Body of pancreas (tissue), 4 donors: ENCODE measurements at regions not wholly inside any gene's neighbourhood (a gene's known extent, or its start where the extent isn't known, plus 50 kb on each side); places are given as distances from the start of the nearest gene placed in this dataset.
A peak's percentile ranks its signal among the peaks of the same experiment; 100 is the strongest.
"Not testable (repeated sequence)": the region's sequence is repeated elsewhere in the genome, so short reads cannot be mapped to it uniquely, and the experiment has no call there.

Experiments
- ATAC-seq: fragments of 150-250 bp; one replicate; pipeline ENCODE4 v1.9.1; 2016
- DNase-seq, 4 donors: peaks; one replicate each; pipeline ENCODE4 v3.0.0-alpha.2; 2019
- H3K27ac ChIP-seq, 4 donors: fragments of 200-600 bp; sonication (generic); 1 replicate in 3 of 4; 2 replicates in 1 of 4; pipeline versions ENCODE4 v1.5.1 to v1.6.1; 2016 to 2019; ENCODE audit warnings: mild to moderate bottlenecking in 1 of 4, mixed read lengths in 1 of 4, moderate library complexity in 1 of 4
- H3K27me3 ChIP-seq, 2 donors: fragments of 200-600 bp; sonication (generic); one replicate each; pipeline ENCODE4 v1.6.0; 2016; ENCODE audit warnings: mild to moderate bottlenecking in 1 of 2
- H3K36me3 ChIP-seq, 2 donors: fragments of 200-600 bp; sonication (generic); replicated peaks in 1 of 2; 2 replicates each; pipeline ENCODE4 v1.5.1; 2016; ENCODE audit warnings: low read depth in 2 of 2; ENCODE audit not compliant: insufficient read depth in 1 of 2
- H3K4me1 ChIP-seq: fragments of 200-600 bp; sonication (generic); one replicate; pipeline ENCODE4 v1.6.0; 2016
- H3K4me3 ChIP-seq, 2 donors: fragments of 200-600 bp; sonication (generic); 1 replicate in 1 of 2; 2 replicates in 1 of 2; pipeline ENCODE4 v1.5.1; 2016 to 2019
- H3K9me3 ChIP-seq, 3 donors: fragments of 200-600 bp; sonication (generic); 1 replicate in 2 of 3; 2 replicates in 1 of 3; pipeline ENCODE4 v1.5.1; 2016
- POLR2A ChIP-seq, 3 donors: fragments of 450-650 bp; IDR thresholded peaks; one replicate each; pipeline ENCODE4 v1.6.1; 2016; ENCODE audit warnings: antibody characterized with exemption in 3 of 3, mild to moderate bottlenecking in 2 of 3
- WGBS, 2 donors: methylation state at CpG; one replicate each; pipeline ENCODE4 v1.1.5; 2017; 5-methylcytosine and 5-hydroxymethylcytosine counted together
- intact Hi-C: fragments of 100-400 bp; cut with DNase I; formaldehyde crosslinking; loops from one replicate; pipeline ENCODE4 v1.15.1; 2023
- TF ChIP-seq, protein P1 (sequence below), 7 experiments: fragments of 450-650 bp in 4 of 7; fragments of 200-600 bp in 3 of 7; sonication (generic) in 3 of 7; IDR thresholded peaks; one replicate each; pipeline ENCODE4 v1.5.1; 2016 to 2019; ENCODE audit warnings: antibody characterized with exemption in 7 of 7

GRCh38 chr6:163701762-163702161, 287.2 kb downstream of the QKI start:
- Histone ChIP-seq H3K27me3 (no peaks in the 10 kb centered on the region), H3K4me1 (no peaks in the 10 kb centered on the region), H3K27ac (no peak overlapping the region), H3K36me3 (no peaks in the 10 kb centered on the region), H3K9me3 (no peaks in the 10 kb centered on the region), H3K4me3 (no peak overlapping the region)
- ATAC-seq (no peak), DNase-seq (no peak)
- intact Hi-C loops = no loop called here
- WGBS, 2 donors = 58 to 72% methylated on average over 4 of the region's 4 CpGs
- no peak for TF ChIP-seq POLR2A (IDR thresholded peaks at IDR 0.05)
- TF ChIP-seq, protein P1, sequence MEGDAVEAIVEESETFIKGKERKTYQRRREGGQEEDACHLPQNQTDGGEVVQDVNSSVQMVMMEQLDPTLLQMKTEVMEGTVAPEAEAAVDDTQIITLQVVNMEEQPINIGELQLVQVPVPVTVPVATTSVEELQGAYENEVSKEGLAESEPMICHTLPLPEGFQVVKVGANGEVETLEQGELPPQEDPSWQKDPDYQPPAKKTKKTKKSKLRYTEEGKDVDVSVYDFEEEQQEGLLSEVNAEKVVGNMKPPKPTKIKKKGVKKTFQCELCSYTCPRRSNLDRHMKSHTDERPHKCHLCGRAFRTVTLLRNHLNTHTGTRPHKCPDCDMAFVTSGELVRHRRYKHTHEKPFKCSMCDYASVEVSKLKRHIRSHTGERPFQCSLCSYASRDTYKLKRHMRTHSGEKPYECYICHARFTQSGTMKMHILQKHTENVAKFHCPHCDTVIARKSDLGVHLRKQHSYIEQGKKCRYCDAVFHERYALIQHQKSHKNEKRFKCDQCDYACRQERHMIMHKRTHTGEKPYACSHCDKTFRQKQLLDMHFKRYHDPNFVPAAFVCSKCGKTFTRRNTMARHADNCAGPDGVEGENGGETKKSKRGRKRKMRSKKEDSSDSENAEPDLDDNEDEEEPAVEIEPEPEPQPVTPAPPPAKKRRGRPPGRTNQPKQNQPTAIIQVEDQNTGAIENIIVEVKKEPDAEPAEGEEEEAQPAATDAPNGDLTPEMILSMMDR (IDR thresholded peaks at IDR 0.05) = no peak

- WGBS, 2 donors = 55 to 71% methylated on average over 3 of the region's 3 CpGs
- Histone ChIP-seq H3K36me3 (no peaks in the 10 kb centered on the region), H3K9me3 (no peaks in the 10 kb centered on the region), H3K27me3 (no peaks in the 10 kb centered on the region), H3K27ac (no peak overlapping the region), H3K4me1 (peaks cover 13% of the 10 kb centered on the region), H3K4me3 (no peak overlapping the region)
- ATAC-seq (no peak), DNase-seq (no peak)
- intact Hi-C loops = no loop called here
- TF ChIP-seq, protein P1 (IDR thresholded peaks at IDR 0.05) = no peak
- no peak for TF ChIP-seq POLR2A (IDR thresholded peaks at IDR 0.05)
Observed at GRCh38 chr6:163698086-163698485, 283.6 kb downstream of the QKI start.

GRCh38 chr6:163696311-163696710, 281.8 kb downstream of the QKI start:
- H3K9me3 ChIP-seq, H3K27ac ChIP-seq, ATAC-seq, H3K27me3 ChIP-seq, intact Hi-C loops, H3K36me3 ChIP-seq, H3K4me3 ChIP-seq: not testable (repeated sequence)
- peaks cover 13% of the 10 kb centered on the region for H3K4me1 ChIP-seq
- 70 to 72% methylated on average over 4 of the region's 4 CpGs for WGBS, 2 donors
- peak in 1 of 4 donors; percentile 53 for DNase-seq

- Histone ChIP-seq H3K4me3 (no peak overlapping the region), H3K27ac (no peak overlapping the region), H3K4me1 (peaks cover 13% of the 10 kb centered on the region), H3K9me3 (no peaks in the 10 kb centered on the region), H3K27me3 (no peaks in the 10 kb centered on the region), H3K36me3 (no peaks in the 10 kb centered on the region)
- 23 to 30% methylated on average over 8 of the region's 8 CpGs for WGBS, 2 donors
- TF ChIP-seq POLR2A (IDR thresholded peaks at IDR 0.05) = no peak
- TF ChIP-seq, protein P1 (IDR thresholded peaks at IDR 0.05) = no peak
- ATAC-seq (no peak), DNase-seq (no peak)
- intact Hi-C loops = no loop called here
Observed at GRCh38 chr6:163695414-163695864, 280.9 kb downstream of the QKI start.

- 25 to 31% methylated on average over 6 of the region's 6 CpGs for WGBS, 2 donors
- Histone ChIP-seq H3K4me1 (peaks cover 13% of the 10 kb centered on the region), H3K27ac (no peak overlapping the region), H3K27me3 (no peaks in the 10 kb centered on the region), H3K4me3 (no peak overlapping the region), H3K36me3 (no peaks in the 10 kb centered on the region), H3K9me3 (no peaks in the 10 kb centered on the region)
- no peak for ATAC-seq
- intact Hi-C loops = no loop called here
- no peak for DNase-seq
- TF ChIP-seq, protein P1 (IDR thresholded peaks at IDR 0.05) = no peak
- TF ChIP-seq POLR2A (IDR thresholded peaks at IDR 0.05) = no peak
Observed at GRCh38 chr6:163694988-163695398, 280.5 kb downstream of the QKI start.
